HEK293T (cell line): ENCODE measurements at regions not wholly inside any gene's neighbourhood (a gene's known extent, or its start where the extent isn't known, plus 50 kb on each side); places are given as distances from the start of the nearest gene placed in this dataset.
"Not testable (repeated sequence)": the region's sequence is repeated elsewhere in the genome, so short reads cannot be mapped to it uniquely, and the experiment has no call there.

Experiments used
- CTCF ChIA-PET: fragments of 350-600 bp; formaldehyde crosslinking; extraction: SDS; loops from one replicate; lab custom pipeline; 2021; ENCODE audit warnings: antibody characterized with exemption, inconsistent platforms; lab: Yijun Ruan, JAX
- POLR2A ChIA-PET: fragments of 350-600 bp; formaldehyde crosslinking; extraction: SDS; loops from one replicate; lab custom pipeline; 2020; ENCODE audit warnings: antibody characterized with exemption, inconsistent platforms; lab: Yijun Ruan, JAX
- DNase-seq: peaks from one replicate; pipeline ENCODE4 v3.0.0; 2012; ENCODE audit warnings: mixed read lengths; ENCODE audit errors: extremely low spot score
- ARNT ChIP-seq: fragments of 450-650 bp; IDR thresholded peaks from 2 replicates; pipeline ENCODE4 v1.6.1; 2017; ENCODE audit warnings: mild to moderate bottlenecking
- BHLHE40 ChIP-seq: fragments of 450-650 bp; IDR thresholded peaks from 2 replicates; pipeline ENCODE4 v1.6.1; 2016; ENCODE audit warnings: mild to moderate bottlenecking, moderate library complexity, borderline replicate concordance
- CTBP1 ChIP-seq: fragments of 450-650 bp; IDR thresholded peaks from 2 replicates; pipeline ENCODE4 v1.6.1; 2016; ENCODE audit warnings: borderline replicate concordance
- ELF4 ChIP-seq: fragments of 450-650 bp; IDR thresholded peaks from 2 replicates; pipeline ENCODE4 v1.6.1; 2017; ENCODE audit warnings: antibody characterized with exemption
- FOXA1 ChIP-seq: fragments of 450-650 bp; IDR thresholded peaks from 2 replicates; pipeline ENCODE4 v1.6.1; 2016; ENCODE audit warnings: mild to moderate bottlenecking
- FOXK2 ChIP-seq: fragments of 450-650 bp; IDR thresholded peaks from 2 replicates; pipeline ENCODE4 v1.6.1; 2016; ENCODE audit warnings: mild to moderate bottlenecking
- FOXM1 ChIP-seq: fragments of 450-650 bp; IDR thresholded peaks from 2 replicates; pipeline ENCODE4 v1.6.1; 2017; ENCODE audit warnings: mild to moderate bottlenecking, borderline replicate concordance
- HDGF ChIP-seq: fragments of 450-650 bp; IDR thresholded peaks from 2 replicates; pipeline ENCODE4 v1.6.1; 2017; ENCODE audit warnings: antibody characterized with exemption, borderline replicate concordance
- L3MBTL2 ChIP-seq: fragments of 450-650 bp; conservative IDR thresholded peaks from 2 replicates; pipeline ENCODE4 v1.6.1; 2016; ENCODE audit warnings: mild to moderate bottlenecking
- LEF1 ChIP-seq: fragments of 450-650 bp; IDR thresholded peaks from 2 replicates; pipeline ENCODE4 v1.6.1; 2017; ENCODE audit warnings: mild to moderate bottlenecking, borderline replicate concordance
- NFRKB ChIP-seq: fragments of 450-650 bp; IDR thresholded peaks from 2 replicates; pipeline ENCODE4 v1.6.1; 2016; ENCODE audit warnings: mild to moderate bottlenecking, moderate library complexity
- SP1 ChIP-seq: fragments of 450-650 bp; IDR thresholded peaks from 2 replicates; pipeline ENCODE4 v1.6.1; 2017
- SUZ12 ChIP-seq: fragments of 450-650 bp; IDR thresholded peaks from 2 replicates; pipeline ENCODE4 v1.6.1; 2016; ENCODE audit warnings: mild to moderate bottlenecking
- TARDBP ChIP-seq: fragments of 450-650 bp; IDR thresholded peaks from 2 replicates; pipeline ENCODE4 v1.6.1; 2016
- ZNF384 ChIP-seq: fragments of 450-650 bp; IDR thresholded peaks from 2 replicates; pipeline ENCODE4 v1.6.1; 2016
- TF ChIP-seq, protein P1 (sequence below): fragments of 450-650 bp; IDR thresholded peaks from 2 replicates; pipeline ENCODE4 v1.6.1; 2016

DNA sequence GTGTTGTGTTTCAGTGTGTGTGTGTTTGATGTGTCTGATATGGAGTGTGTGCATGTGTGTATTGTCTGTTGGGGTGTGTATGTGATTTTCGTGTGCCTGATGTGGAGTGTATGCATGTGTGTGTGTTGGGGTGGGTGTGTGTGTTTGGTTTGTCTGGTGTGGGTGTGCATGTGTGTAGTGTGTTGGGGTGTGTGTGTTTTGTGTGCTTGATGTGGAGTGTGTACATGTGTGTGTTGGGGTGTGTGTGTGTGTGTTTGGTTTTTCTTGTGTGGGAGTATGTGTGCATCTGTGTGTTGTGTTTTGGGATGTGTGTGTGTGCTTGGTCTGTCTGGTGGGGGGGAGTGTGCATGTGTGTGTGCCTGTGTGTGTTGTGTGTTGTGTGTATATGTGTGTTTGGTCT lies 247.4 kb upstream of the ST6GAL2 start:
- no peak for TF ChIP-seq SP1
- TF ChIP-seq, protein P1, sequence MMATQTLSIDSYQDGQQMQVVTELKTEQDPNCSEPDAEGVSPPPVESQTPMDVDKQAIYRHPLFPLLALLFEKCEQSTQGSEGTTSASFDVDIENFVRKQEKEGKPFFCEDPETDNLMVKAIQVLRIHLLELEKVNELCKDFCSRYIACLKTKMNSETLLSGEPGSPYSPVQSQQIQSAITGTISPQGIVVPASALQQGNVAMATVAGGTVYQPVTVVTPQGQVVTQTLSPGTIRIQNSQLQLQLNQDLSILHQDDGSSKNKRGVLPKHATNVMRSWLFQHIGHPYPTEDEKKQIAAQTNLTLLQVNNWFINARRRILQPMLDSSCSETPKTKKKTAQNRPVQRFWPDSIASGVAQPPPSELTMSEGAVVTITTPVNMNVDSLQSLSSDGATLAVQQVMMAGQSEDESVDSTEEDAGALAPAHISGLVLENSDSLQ = no peak
- TF ChIP-seq TARDBP = no peak
- TF ChIP-seq FOXM1 = no peak
- no peak for TF ChIP-seq L3MBTL2
- TF ChIP-seq BHLHE40 = no peak
- no peak for TF ChIP-seq HDGF
- no peak for TF ChIP-seq LEF1
- no peak for TF ChIP-seq ZNF384
- ChIA-PET POLR2A (no interaction called here), CTCF (no interaction called here)
- DNase-seq = no peak

DNA sequence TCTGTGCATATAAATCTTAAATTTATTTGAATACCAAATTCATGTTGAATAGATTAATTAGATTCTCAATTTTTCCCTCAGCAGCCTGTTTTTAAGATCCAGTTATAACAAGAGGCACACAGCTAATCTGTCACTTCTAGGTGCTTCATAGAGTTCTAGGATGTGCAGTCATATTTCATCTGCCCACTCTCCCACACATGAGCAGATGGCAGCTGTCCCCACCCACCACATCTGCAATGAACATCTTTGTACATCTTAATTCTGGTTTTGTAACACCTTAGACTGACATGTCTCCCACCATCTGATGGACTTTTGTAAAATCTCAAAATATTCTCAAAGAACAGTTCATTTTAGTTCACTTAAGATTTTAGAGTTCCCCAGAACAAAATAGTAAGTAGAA lies 250.8 kb upstream of the ST6GAL2 start:
- CTCF ChIA-PET = no interaction called here
- POLR2A ChIA-PET = no interaction called here
- no peak for TF ChIP-seq HDGF
- TF ChIP-seq ARNT = no peak
- TF ChIP-seq TARDBP = no peak
- no peak for TF ChIP-seq L3MBTL2
- TF ChIP-seq LEF1 = no peak
- TF ChIP-seq ELF4 = no peak
- TF ChIP-seq FOXA1 = no peak
- TF ChIP-seq ZNF384 = no peak
- no peak for TF ChIP-seq CTBP1
- TF ChIP-seq BHLHE40 = no peak
- TF ChIP-seq, protein P1 = no peak
- no peak for TF ChIP-seq FOXK2
- TF ChIP-seq SUZ12 = no peak
- no peak for TF ChIP-seq SP1
- no peak for TF ChIP-seq FOXM1
- no peak for TF ChIP-seq NFRKB
- no peak for DNase-seq

DNA sequence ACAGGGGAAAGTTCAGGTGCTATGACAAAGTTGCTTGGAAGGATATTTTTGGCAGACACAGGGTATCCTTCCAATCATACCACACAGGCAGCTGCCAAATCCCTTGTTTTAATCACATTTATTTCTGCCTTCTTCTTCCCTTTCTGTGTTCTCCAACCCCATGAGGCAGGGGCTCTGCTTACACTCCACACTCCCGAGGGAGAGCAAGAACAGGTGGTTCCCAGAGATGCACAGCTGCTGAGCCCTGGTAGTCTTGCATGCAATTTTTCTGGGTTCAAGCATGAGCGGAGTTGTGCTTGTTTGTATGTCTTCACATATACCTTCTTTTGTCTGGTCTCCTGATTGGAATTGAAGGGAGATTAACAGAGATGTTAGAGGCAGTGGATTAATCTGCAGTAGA lies 251.7 kb upstream of the ST6GAL2 start:
- ChIA-PET POLR2A (no interaction called here), CTCF (no interaction called here)
- no peak for TF ChIP-seq TARDBP
- no peak for TF ChIP-seq BHLHE40
- DNase-seq = no peak

DNA sequence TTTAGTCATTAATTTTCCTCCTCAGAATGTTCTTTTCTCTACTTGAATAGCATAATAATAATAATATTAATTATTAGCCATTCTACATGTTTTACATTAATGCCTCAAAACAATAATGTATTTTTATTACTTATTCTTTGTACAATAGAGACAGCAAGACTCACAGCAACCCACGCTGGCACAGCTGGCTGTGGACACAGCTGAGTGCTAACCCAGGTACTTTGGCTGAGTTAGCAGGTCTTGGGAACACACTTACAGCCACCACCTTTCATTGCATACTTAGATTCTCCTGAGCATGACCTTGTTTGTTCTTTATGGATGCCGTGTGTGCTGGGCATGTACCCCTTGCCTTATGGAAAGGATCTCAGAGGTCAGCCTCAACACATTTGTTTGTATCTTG lies 260.2 kb upstream of the ST6GAL2 start:
- ChIA-PET CTCF (no interaction called here), POLR2A (no interaction called here)
- no peak for DNase-seq
- TF ChIP-seq LEF1 (no peak), ZNF384 (no peak), FOXA1 (no peak), L3MBTL2 (no peak), ELF4 (no peak), FOXK2 (no peak), SP1 (no peak), BHLHE40 (no peak), SUZ12 (no peak), FOXM1 (no peak), TARDBP (no peak), ARNT (no peak)
- TF ChIP-seq, protein P1 = no peak

DNA sequence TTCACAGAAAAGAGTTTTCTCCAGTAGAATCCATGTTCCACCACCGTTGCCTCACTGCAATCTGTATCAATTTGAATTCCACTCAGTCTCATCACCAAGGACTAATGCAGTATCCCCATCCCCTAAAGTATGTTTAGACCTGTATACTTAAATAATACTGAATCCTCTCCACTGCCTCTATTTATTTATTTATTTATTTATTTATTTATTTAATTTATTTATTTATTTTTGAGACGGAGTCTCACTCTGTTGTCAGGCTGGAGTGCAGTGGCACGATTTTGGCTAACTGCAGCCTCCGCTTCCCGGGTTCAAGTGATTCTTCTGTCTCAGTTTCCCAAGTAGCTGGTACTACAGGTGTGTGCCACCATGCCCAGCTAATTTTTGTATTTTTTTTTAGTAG lies 260.7 kb upstream of the ST6GAL2 start:
- POLR2A ChIA-PET, CTCF ChIA-PET, DNase-seq: not testable (repeated sequence)

DNA sequence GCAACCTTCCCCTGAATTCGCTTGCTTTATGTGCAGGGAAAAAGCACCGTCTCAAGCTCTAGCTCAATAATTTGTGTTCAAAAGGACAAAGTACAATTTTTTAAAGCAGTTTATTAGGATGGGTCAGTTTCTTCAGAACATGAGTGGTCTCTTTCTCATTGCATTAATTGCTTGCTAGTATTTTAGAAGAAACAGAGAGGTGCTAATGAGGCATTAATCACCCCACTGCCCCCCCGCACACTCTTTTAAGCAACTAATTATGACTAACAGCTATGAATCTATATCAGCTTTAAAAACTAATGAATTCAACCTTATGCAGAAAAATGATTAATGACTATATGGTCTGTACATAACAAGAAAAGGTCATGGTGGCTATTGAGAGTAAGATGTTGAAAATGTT lies 262.1 kb upstream of the ST6GAL2 start:
- TF ChIP-seq FOXM1 (no peak), FOXA1 (no peak), ARNT (no peak), FOXK2 (no peak), SP1 (no peak), SUZ12 (no peak), NFRKB (no peak), HDGF (no peak), LEF1 (no peak), ZNF384 (no peak), ELF4 (no peak), TARDBP (no peak), BHLHE40 (no peak)
- POLR2A ChIA-PET = no interaction called here
- no peak for DNase-seq
- CTCF ChIA-PET = no interaction called here

DNA sequence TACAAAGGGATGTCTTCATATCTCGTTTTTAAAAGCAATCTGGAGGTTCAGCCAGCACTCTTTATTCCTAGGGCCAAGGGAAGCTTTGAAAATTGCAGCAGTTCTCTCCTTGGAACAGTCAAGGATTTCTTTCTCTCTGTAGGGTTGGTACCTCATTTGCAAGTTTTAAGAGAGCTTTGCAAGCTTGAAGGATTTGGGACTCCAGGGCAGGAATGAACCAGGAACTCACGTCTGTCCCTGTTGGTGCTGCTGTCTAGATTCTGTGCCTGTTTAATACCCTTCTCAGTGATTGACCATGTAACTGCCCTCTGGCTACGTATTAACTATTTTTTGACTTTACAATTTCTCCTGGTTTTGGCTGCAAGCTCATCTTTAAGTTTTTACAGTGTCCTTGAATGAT lies 262.5 kb upstream of the ST6GAL2 start:
- TF ChIP-seq LEF1 (no peak), ZNF384 (no peak), FOXK2 (no peak), TARDBP (no peak), L3MBTL2 (no peak), BHLHE40 (no peak), SP1 (no peak), HDGF (no peak), CTBP1 (no peak), FOXM1 (no peak), ELF4 (no peak), FOXA1 (no peak), ARNT (no peak), SUZ12 (no peak), NFRKB (no peak)
- TF ChIP-seq, protein P1 = no peak
- no peak for DNase-seq
- ChIA-PET CTCF (no interaction called here), POLR2A (no interaction called here)
